Thymus (tissue), 11 donors: ENCODE measurements at regions not wholly inside any gene's neighbourhood (a gene's known extent, or its start where the extent isn't known, plus 50 kb on each side); places are given as distances from the start of the nearest gene placed in this dataset.
A peak's percentile ranks its signal among the peaks of the same experiment; 100 is the strongest.
"Not testable (repeated sequence)": the region's sequence is repeated elsewhere in the genome, so short reads cannot be mapped to it uniquely, and the experiment has no call there.

Source experiments
- DNase-seq, 9 donors: peaks; one replicate each; pipeline ENCODE4 v3.0.0-alpha.2; 2013; ENCODE audit warnings: low spot score in 9 of 9, low read depth in 6 of 9, missing footprints in 1 of 9
- H3K27ac ChIP-seq, 2 donors: one replicate each; pipeline ENCODE4 v1.5.1; 2013; ENCODE audit warnings: control low read depth in 1 of 2, low read depth in 1 of 2, low read length in 1 of 2, mild to moderate bottlenecking in 1 of 2, moderate library complexity in 1 of 2
- H3K27me3 ChIP-seq, 2 donors: one replicate each; pipeline ENCODE4 v1.5.1; 2013; ENCODE audit warnings: low read length in 1 of 2; ENCODE audit not compliant: control insufficient read depth in 2 of 2, insufficient read depth in 1 of 2
- H3K36me3 ChIP-seq, 2 donors: one replicate each; pipeline ENCODE4 v1.5.1; 2013; ENCODE audit warnings: low read length in 1 of 2, mild to moderate bottlenecking in 1 of 2, moderate library complexity in 1 of 2; ENCODE audit not compliant: control insufficient read depth in 2 of 2, insufficient read depth in 2 of 2
- H3K4me1 ChIP-seq, 2 donors: one replicate each; pipeline ENCODE4 v1.5.1; 2013; ENCODE audit warnings: low read length in 2 of 2; ENCODE audit not compliant: control insufficient read depth in 2 of 2, insufficient read depth in 2 of 2
- H3K4me3 ChIP-seq, 2 donors: one replicate each; pipeline ENCODE4 v1.5.1; 2013; ENCODE audit warnings: low read length in 2 of 2, control low read depth in 1 of 2, mild to moderate bottlenecking in 1 of 2
- H3K9me3 ChIP-seq, 2 donors: one replicate each; pipeline ENCODE4 v1.5.1; 2013; ENCODE audit warnings: low read length in 1 of 2, mild to moderate bottlenecking in 1 of 2; ENCODE audit not compliant: control insufficient read depth in 2 of 2, insufficient read depth in 1 of 2
- WGBS: extraction: QIAGEN DNeasy Blood & Tissue Kit; methylation state at CpG from one replicate; pipeline ENCODE4 v1.1.7; 2013; 5-methylcytosine and 5-hydroxymethylcytosine counted together
- donor health status: healthy.

GRCh38 chr5:1648806-1649205, 125.0 kb upstream of the LPCAT1 start:
- WGBS: 71% methylated on average over 4 of the region's 4 CpGs
- peaks cover 4 to 15% of the 10 kb centered on the region in 2 donors for H3K4me1 ChIP-seq
- H3K36me3 ChIP-seq: no peaks in the 10 kb centered on the region
- H3K27ac ChIP-seq: no peak overlapping the region
- H3K9me3 ChIP-seq: no peaks in the 10 kb centered on the region
- DNase-seq: no peak
- peaks cover 15 to 43% of the 10 kb centered on the region in 2 donors for H3K27me3 ChIP-seq
- no peak overlapping the region for H3K4me3 ChIP-seq

DNA sequence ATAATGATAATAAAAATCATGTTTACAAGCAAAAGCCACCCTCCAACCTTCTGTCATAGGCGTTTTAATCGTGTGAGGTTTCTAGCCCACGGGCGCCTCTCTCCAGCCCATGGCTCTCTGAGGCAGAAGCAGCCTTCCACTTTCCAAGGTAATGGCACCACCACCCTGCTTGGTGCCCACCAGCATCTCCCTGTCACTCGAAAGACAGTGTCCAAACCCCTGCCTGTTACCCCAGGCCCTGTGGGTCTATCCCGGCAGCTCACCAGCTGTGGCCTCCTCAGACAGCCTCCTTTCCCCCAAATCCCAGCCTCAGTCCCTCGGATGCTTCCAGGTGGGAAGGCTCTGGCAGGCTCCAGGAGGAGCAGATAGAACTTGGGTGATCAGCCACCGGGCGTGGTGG, 123.8 kb upstream of the LPCAT1 start:
- WGBS: 90% methylated on average over 9 of the region's 9 CpGs
- Histone ChIP-seq H3K9me3 (no peaks in the 10 kb centered on the region), H3K27me3 (peaks cover 23 to 43% of the 10 kb centered on the region in 2 donors), H3K4me1 (peaks cover 4 to 7% of the 10 kb centered on the region in 2 donors), H3K36me3 (no peaks in the 10 kb centered on the region), H3K4me3 (no peak overlapping the region), H3K27ac (no peak overlapping the region)
- DNase-seq: no peak

GRCh38 chr5:1644810-1645571, 121.2 kb upstream of the LPCAT1 start:
- no peaks in the 10 kb centered on the region for H3K36me3 ChIP-seq
- peak; percentile 62 to 92 (median 77) for DNase-seq
- H3K27ac ChIP-seq: no peak overlapping the region
- peaks cover 26 to 49% of the 10 kb centered on the region in 2 donors for H3K27me3 ChIP-seq
- 5% methylated on average over 52 of the region's 52 CpGs for WGBS
- H3K4me3 ChIP-seq: no peak overlapping the region
- H3K4me1 ChIP-seq: peaks cover 4 to 7% of the 10 kb centered on the region in 2 donors
- H3K9me3 ChIP-seq: no peaks in the 10 kb centered on the region

GRCh38 chr5:1644393-1644809, 120.6 kb upstream of the LPCAT1 start:
- not testable (repeated sequence) for H3K4me1 ChIP-seq, H3K9me3 ChIP-seq, H3K27ac ChIP-seq, H3K36me3 ChIP-seq, H3K4me3 ChIP-seq
- 6% methylated on average over 19 of the region's 22 CpGs for WGBS
- DNase-seq: peak in 1 of 9 donors; percentile 37
- H3K27me3 ChIP-seq: peaks cover 26 to 53% of the 10 kb centered on the region in 2 donors

DNA sequence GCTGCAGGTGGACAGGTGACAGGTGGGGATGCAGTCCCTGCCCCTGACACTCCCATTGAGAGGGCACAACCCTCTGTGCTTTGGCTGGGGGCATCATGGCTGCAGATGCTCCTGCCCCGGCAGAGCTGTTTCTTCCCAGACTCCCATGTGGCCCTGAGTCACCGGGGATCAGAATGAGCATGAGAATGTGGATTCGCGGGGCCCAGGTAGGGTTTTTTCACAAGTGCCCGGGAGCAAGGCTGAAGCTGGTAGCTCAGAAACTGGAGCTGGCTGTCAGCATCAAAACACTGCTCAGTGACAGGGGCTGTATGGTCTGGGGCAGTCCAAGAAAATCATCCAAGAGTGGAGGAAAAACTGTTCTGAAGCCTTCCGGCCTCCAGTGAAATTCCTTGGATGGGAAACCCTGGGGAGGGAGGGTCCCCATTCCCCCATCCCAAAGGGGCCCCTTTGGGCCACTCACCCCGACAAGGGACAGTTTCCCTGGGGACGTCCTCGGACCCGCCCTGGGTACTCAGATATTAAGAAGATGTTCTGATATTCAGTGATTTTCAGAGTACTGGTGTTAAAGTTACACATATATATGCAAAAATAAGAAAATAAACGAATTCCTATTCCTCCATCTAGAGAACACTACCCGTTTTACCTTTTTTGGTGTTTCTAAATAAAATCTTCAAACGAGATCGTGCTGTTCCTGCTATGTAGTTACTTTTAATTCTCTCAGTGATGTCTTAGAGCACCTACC, 120.1 kb upstream of the LPCAT1 start:
- H3K9me3 ChIP-seq: no peaks in the 10 kb centered on the region
- H3K36me3 ChIP-seq: no peaks in the 10 kb centered on the region
- peaks cover 26 to 56% of the 10 kb centered on the region in 2 donors for H3K27me3 ChIP-seq
- no peak for DNase-seq
- no peak overlapping the region for H3K27ac ChIP-seq
- H3K4me1 ChIP-seq: peaks cover 4 to 7% of the 10 kb centered on the region in 2 donors
- 28% methylated on average over 14 of the region's 14 CpGs for WGBS
- no peak overlapping the region for H3K4me3 ChIP-seq

DNA sequence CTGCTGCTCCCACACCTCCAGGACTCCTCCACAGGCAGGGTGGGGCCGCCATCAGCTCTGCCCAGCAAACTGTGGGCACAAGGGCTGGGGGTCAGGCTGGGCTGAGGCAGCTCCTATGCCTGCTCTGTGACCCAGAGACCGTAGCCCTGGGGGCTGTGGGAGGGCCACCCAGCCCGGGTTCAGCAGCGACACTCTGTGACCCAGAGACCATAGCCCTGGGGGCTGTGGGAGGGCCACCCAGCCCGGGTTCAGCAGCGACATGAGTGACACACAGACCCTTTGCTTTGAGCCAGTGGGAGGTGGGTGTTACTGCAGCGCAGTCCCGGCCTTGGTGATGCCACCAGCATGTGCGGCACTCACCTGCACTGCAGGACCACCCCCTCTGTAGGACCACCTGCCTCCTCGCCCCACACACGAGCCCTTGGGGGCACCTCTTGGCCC, 118.9 kb upstream of the LPCAT1 start:
- Histone ChIP-seq H3K9me3 (no peaks in the 10 kb centered on the region), H3K4me3 (no peak overlapping the region), H3K4me1 (peaks cover 4 to 7% of the 10 kb centered on the region in 2 donors), H3K27ac (no peak overlapping the region), H3K27me3 (peaks cover 26 to 66% of the 10 kb centered on the region in 2 donors), H3K36me3 (no peaks in the 10 kb centered on the region)
- no peak for DNase-seq
- 93% methylated on average over 11 of the region's 11 CpGs for WGBS

DNA sequence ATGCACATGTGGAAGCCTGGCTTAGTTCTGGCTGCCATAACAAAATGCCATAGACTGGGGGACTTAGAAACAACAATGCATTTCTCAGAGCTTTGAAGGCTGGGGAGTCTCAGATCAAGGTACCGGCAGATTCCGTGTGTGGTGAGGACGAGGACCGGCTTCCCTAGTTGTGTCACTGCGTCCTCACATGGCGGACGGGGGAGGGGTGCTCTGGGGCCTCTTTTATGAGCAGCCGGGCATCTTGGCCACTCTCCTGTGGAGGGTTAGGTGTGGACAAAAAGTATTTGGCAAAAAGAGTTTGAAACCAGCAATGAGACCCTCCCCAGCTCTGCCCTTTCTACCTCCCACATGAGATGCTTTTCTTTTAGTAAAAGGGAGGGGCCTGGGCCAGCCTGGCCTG, 118.5 kb upstream of the LPCAT1 start:
- Histone ChIP-seq H3K27me3 (peaks cover 26 to 67% of the 10 kb centered on the region in 2 donors), H3K4me1 (peaks cover 4 to 7% of the 10 kb centered on the region in 2 donors), H3K9me3 (no peaks in the 10 kb centered on the region), H3K4me3 (no peak overlapping the region), H3K36me3 (no peaks in the 10 kb centered on the region), H3K27ac (no peak overlapping the region)
- WGBS: 87% methylated on average over 8 of the region's 8 CpGs
- DNase-seq: no peak

- no peaks in the 10 kb centered on the region for H3K9me3 ChIP-seq
- 6% methylated on average over 12 of the region's 12 CpGs for WGBS
- H3K36me3 ChIP-seq: no peaks in the 10 kb centered on the region
- peaks cover 4 to 7% of the 10 kb centered on the region in 2 donors for H3K4me1 ChIP-seq
- no peak overlapping the region for H3K4me3 ChIP-seq
- DNase-seq: peak in 8 of 9 donors; percentile 52 to 92 (median 74)
- H3K27ac ChIP-seq: no peak overlapping the region
- peaks cover 26 to 71% of the 10 kb centered on the region in 2 donors for H3K27me3 ChIP-seq
Measured at GRCh38 chr5:1641560-1642166, 117.9 kb upstream of the LPCAT1 start.

GRCh38 chr5:1641041-1641440, 117.3 kb upstream of the LPCAT1 start:
- H3K27me3 ChIP-seq: peaks cover 26 to 77% of the 10 kb centered on the region in 2 donors
- H3K27ac ChIP-seq: no peak overlapping the region
- no peak for DNase-seq
- no peaks in the 10 kb centered on the region for H3K36me3 ChIP-seq
- no peak overlapping the region for H3K4me3 ChIP-seq
- H3K9me3 ChIP-seq: no peaks in the 10 kb centered on the region
- 92% methylated on average over 16 of the region's 16 CpGs for WGBS
- peaks cover 4 to 7% of the 10 kb centered on the region in 2 donors for H3K4me1 ChIP-seq
